ENCODE measurements at regions not wholly inside any gene's neighbourhood (a gene's known extent, or its start where the extent isn't known, plus 50 kb on each side); places are given as distances from the start of the nearest gene placed in this dataset.

- Histone ChIP-seq H3K4me1 (no peaks in the 10 kb centered on the region), H3K4me3 (no peak overlapping the region), H3K36me3 (no peaks in the 10 kb centered on the region), H3K27ac (no peak overlapping the region), H3K27me3 (peaks cover 0 to 9% of the 10 kb centered on the region in 2 donors), H3K9me3 (no peaks in the 10 kb centered on the region)
- no peak for DNase-seq (ENCODE audit: low spot score in 2 of 2)
- TF ChIP-seq POLR2AphosphoS5 (IDR thresholded peaks at IDR 0.05) (no peak), CTCF (IDR thresholded peaks at IDR 0.05) (no peak), POLR2A (IDR thresholded peaks at IDR 0.05) (no peak)
- intact Hi-C loops (cut with DNase I; ENCODE audit: low total_unique reads), result no loop called here
These were observed 404.9 kb upstream of the TNRC6C start for GRCh38 chr17:77553459-77554066.

- no peaks in the 10 kb centered on the region for H3K9me3 ChIP-seq
- DNase-seq (ENCODE audit: low spot score in 2 of 2), result no peak
- TF ChIP-seq POLR2A (IDR thresholded peaks at IDR 0.05) (no peak), CTCF (IDR thresholded peaks at IDR 0.05) (no peak)
- no peaks in the 10 kb centered on the region for H3K36me3 ChIP-seq
- intact Hi-C loops (cut with DNase I; ENCODE audit: low total_unique reads), result no loop called here
- H3K27me3 ChIP-seq, result peaks cover 0 to 9% of the 10 kb centered on the region in 2 donors
- no peak overlapping the region for H3K4me3 ChIP-seq
- H3K4me1 ChIP-seq, result no peaks in the 10 kb centered on the region
- H3K27ac ChIP-seq, result no peak overlapping the region
These were observed 403.3 kb upstream of the TNRC6C start for GRCh38 chr17:77555121-77555591.

GRCh38 chr17:77555741-77556291 lies 402.7 kb upstream of the TNRC6C start:
- no peaks in the 10 kb centered on the region for H3K4me1 ChIP-seq
- peaks cover 0 to 9% of the 10 kb centered on the region in 2 donors for H3K27me3 ChIP-seq
- no peak overlapping the region for H3K27ac ChIP-seq
- intact Hi-C loops (cut with DNase I; ENCODE audit: low total_unique reads), result no loop called here
- DNase-seq (ENCODE audit: low spot score in 2 of 2), result peak in 1 of 2 donors; percentile 30
- no peak overlapping the region for H3K4me3 ChIP-seq
- TF ChIP-seq POLR2AphosphoS5 (IDR thresholded peaks at IDR 0.05) (no peak), POLR2A (IDR thresholded peaks at IDR 0.05) (no peak), CTCF (IDR thresholded peaks at IDR 0.05) (no peak)
- no peaks in the 10 kb centered on the region for H3K36me3 ChIP-seq
- H3K9me3 ChIP-seq, result no peaks in the 10 kb centered on the region

- TF ChIP-seq POLR2AphosphoS5 (IDR thresholded peaks at IDR 0.05) (no peak), CTCF (IDR thresholded peaks at IDR 0.05) (no peak), POLR2A (IDR thresholded peaks at IDR 0.05) (no peak)
- no peaks in the 10 kb centered on the region for H3K4me1 ChIP-seq
- no peak overlapping the region for H3K27ac ChIP-seq
- H3K9me3 ChIP-seq, result no peaks in the 10 kb centered on the region
- no peak overlapping the region for H3K4me3 ChIP-seq
- H3K27me3 ChIP-seq, result peaks cover 0 to 9% of the 10 kb centered on the region in 2 donors
- no peaks in the 10 kb centered on the region for H3K36me3 ChIP-seq
- DNase-seq (ENCODE audit: low spot score in 2 of 2), result no peak
- intact Hi-C loops (cut with DNase I; ENCODE audit: low total_unique reads), result no loop called here
These were observed 402.0 kb upstream of the TNRC6C start for GRCh38 chr17:77556383-77557061.

Measured in breast epithelium (tissue), 4 donors.